Fibroblast of lung (primary cell): ENCODE measurements at regions not wholly inside any gene's neighbourhood (a gene's known extent, or its start where the extent isn't known, plus 50 kb on each side); places are given as distances from the start of the nearest gene placed in this dataset.

Experiments
- DNase-seq, 2 donors: peaks; one replicate each; pipeline versions ENCODE4 v3.0.0 to v3.0.0-alpha.2; 2010; ENCODE audit warnings: low read depth in 2 of 2
- H2AFZ ChIP-seq: 2 replicates; pipeline ENCODE4 v1.5.1; 2012; ENCODE audit warnings: low read length, control low read depth, inconsistent platforms
- H3K27ac ChIP-seq: 2 replicates; pipeline ENCODE4 v1.5.1; 2011; ENCODE audit warnings: low read length, control low read depth; ENCODE audit not compliant: insufficient read depth
- H3K27me3 ChIP-seq: 2 replicates; pipeline ENCODE4 v1.5.1; 2011; ENCODE audit warnings: mild to moderate bottlenecking, low read length; ENCODE audit not compliant: control insufficient read depth, insufficient read depth
- H3K36me3 ChIP-seq: 2 replicates; pipeline ENCODE4 v1.5.1; 2011; ENCODE audit warnings: low read length; ENCODE audit not compliant: control insufficient read depth, insufficient read depth
- H3K4me1 ChIP-seq: 2 replicates; pipeline ENCODE4 v1.5.1; 2011; ENCODE audit warnings: low read length; ENCODE audit not compliant: control insufficient read depth, insufficient read depth; ENCODE audit errors: extremely low read depth
- H3K4me2 ChIP-seq: 2 replicates; pipeline ENCODE4 v1.5.1; 2011; ENCODE audit warnings: low read length, control low read depth; ENCODE audit not compliant: insufficient read depth; ENCODE audit errors: extremely low read depth
- H3K4me3 ChIP-seq, 4 experiments: fragments of 200-600 bp in 1 of 4; sonication (generic) in 1 of 4; replicated peaks in 1 of 4; 2 replicates each; pipeline ENCODE4 v1.5.1; 2011 to 2016; ENCODE audit warnings: low read length in 4 of 4, low read depth in 3 of 4, mild to moderate bottlenecking in 3 of 4, control low read depth in 2 of 4, inconsistent platforms in 1 of 4, mixed read lengths in 1 of 4; ENCODE audit not compliant: insufficient read depth in 1 of 4; ENCODE audit errors: control extremely low read depth in 1 of 4
- H3K79me2 ChIP-seq: 2 replicates; pipeline ENCODE4 v1.5.1; 2012; ENCODE audit warnings: mild to moderate bottlenecking, low read length, inconsistent platforms; ENCODE audit not compliant: control insufficient read depth, insufficient read depth
- H3K9ac ChIP-seq: 2 replicates; pipeline ENCODE4 v1.5.1; 2011; ENCODE audit warnings: mild to moderate bottlenecking, low read length, control low read depth; ENCODE audit not compliant: insufficient read depth
- H3K9me3 ChIP-seq: 2 replicates; pipeline ENCODE4 v1.5.1; 2012; ENCODE audit warnings: low read depth, low read length; ENCODE audit not compliant: control insufficient read depth, insufficient read depth
- H4K20me1 ChIP-seq: 2 replicates; pipeline ENCODE4 v1.5.1; 2011; ENCODE audit warnings: low read length; ENCODE audit not compliant: control insufficient read depth, insufficient read depth; ENCODE audit errors: extremely low read depth
- EZH2 ChIP-seq: IDR thresholded peaks from 2 replicates; pipeline ENCODE4 v1.5.1; 2012; ENCODE audit warnings: low read length, control low read depth, mild to moderate bottlenecking; ENCODE audit errors: missing control alignments
- TF ChIP-seq, protein P1 (sequence below), 2 donors: IDR thresholded peaks in 1 of 2; conservative IDR thresholded peaks in 1 of 2; 1 replicate in 1 of 2; 2 replicates in 1 of 2; pipeline ENCODE4 v1.5.1; 2011 to 2012; ENCODE audit warnings: low read length in 2 of 2, control low read depth in 1 of 2, inconsistent platforms in 1 of 2, low read depth in 1 of 2, mild to moderate bottlenecking in 1 of 2

DNA sequence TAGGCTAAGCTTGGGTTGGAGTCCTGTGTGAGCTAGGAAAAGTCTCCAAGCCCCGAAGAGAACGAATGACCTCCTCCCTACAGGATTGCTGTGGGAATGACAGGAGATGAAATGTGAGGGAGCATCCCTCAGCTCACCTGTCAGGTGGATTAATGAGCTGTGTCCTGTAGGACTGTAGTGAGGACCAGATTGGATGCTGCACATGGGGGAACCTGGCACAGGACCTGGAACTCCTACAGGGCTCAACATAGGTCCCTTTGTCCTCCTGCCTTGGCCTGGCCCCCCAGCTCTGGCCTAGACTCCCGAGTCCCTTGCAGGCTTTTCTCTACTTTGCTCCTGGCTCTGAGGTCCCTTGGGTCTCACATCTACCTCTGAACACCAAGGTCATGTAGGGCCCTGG lies 155.7 kb downstream of the PTPRU start:
- Histone ChIP-seq H3K9ac (no peak overlapping the region), H3K4me3 (no peak overlapping the region), H3K79me2 (no peaks in the 10 kb centered on the region), H3K27ac (no peak overlapping the region), H3K9me3 (no peaks in the 10 kb centered on the region), H3K36me3 (no peaks in the 10 kb centered on the region), H3K4me1 (no peaks in the 10 kb centered on the region), H3K27me3 (no peaks in the 10 kb centered on the region), H3K4me2 (no peak overlapping the region), H4K20me1 (no peaks in the 10 kb centered on the region), H2AFZ (no peak overlapping the region)
- no peak for DNase-seq
- TF ChIP-seq, protein P1, sequence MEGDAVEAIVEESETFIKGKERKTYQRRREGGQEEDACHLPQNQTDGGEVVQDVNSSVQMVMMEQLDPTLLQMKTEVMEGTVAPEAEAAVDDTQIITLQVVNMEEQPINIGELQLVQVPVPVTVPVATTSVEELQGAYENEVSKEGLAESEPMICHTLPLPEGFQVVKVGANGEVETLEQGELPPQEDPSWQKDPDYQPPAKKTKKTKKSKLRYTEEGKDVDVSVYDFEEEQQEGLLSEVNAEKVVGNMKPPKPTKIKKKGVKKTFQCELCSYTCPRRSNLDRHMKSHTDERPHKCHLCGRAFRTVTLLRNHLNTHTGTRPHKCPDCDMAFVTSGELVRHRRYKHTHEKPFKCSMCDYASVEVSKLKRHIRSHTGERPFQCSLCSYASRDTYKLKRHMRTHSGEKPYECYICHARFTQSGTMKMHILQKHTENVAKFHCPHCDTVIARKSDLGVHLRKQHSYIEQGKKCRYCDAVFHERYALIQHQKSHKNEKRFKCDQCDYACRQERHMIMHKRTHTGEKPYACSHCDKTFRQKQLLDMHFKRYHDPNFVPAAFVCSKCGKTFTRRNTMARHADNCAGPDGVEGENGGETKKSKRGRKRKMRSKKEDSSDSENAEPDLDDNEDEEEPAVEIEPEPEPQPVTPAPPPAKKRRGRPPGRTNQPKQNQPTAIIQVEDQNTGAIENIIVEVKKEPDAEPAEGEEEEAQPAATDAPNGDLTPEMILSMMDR (conservative IDR thresholded peaks at IDR 0.05 in 1 of 2, IDR thresholded peaks at IDR 0.05 in 1 of 2; ENCODE audit: low read depth in 1 of 2, low read length in 2 of 2): no peak
- no peak for TF ChIP-seq EZH2

DNA sequence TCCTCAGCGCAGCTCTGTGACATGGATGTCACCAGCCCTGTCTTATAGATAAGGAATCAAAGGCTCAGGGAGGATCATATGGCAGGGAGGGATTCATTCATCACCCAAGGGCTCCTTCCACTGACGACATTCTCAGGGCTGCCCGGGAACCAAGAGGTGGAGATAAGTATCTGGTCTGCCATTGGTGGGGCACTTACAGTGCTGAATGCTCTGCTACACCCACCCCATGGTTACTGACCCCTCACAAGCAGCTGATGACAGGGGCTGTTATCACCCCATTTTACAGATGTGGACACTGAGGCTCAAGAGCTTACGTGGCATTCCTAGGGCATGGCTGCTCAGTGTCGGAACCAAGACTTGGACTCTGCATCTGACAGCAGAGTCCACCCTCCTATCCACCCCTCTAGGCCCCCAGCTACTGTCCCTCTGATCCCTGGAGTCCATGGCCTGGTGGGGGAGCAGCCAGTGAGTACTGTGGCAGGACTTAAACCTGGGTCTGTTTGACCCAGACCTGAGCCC lies 155.1 kb downstream of the PTPRU start:
- no peak for TF ChIP-seq EZH2
- TF ChIP-seq, protein P1 (conservative IDR thresholded peaks at IDR 0.05 in 1 of 2, IDR thresholded peaks at IDR 0.05 in 1 of 2; ENCODE audit: low read depth in 1 of 2, low read length in 2 of 2): no peak

DNA sequence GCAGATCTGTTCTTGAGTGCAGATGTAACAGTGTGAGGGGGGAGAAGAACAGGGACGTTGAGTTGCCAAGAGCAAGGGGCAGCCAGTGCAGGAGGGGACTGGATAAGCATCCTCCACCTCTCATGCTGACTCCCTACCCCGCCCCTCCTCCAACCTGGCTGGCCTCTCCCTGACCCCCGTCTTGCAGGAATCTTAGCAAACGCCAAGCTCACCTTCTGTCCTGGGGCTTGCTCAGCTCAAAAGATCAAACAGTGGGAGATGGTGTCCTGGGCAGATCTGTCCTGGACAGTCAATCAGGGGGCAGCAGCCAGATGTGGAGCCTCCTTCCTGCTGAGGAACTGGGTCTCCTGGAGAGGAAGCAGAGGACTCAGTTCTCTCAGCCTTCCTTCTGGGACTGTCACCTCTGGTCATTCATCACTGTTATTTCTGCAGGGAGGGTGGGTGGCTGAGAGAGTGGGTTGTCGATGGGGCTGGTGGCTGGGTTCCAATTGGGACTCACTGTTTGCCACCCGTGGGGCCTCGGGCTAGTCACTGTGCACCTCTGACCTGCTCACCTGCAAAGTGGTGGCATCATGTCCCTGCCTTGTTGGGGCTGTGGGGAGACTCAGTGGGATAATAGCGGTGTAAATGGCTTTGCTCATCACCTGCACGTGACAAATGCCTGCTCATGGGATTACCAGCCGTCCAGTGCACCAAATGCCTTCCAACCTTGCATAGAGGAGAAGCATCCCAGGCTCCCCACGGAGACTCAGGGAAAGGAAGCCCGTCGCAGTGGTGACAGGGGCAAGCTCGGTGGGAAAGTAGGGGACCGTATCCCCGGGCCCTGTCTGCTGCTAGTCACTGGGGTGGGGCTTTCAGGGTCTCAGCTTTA lies 154.4 kb downstream of the PTPRU start:
- H3K4me1 ChIP-seq: no peaks in the 10 kb centered on the region
- no peak overlapping the region for H3K27ac ChIP-seq
- H3K79me2 ChIP-seq: no peaks in the 10 kb centered on the region
- H3K9me3 ChIP-seq: no peaks in the 10 kb centered on the region
- no peak for TF ChIP-seq EZH2
- TF ChIP-seq, protein P1 (conservative IDR thresholded peaks at IDR 0.05 in 1 of 2, IDR thresholded peaks at IDR 0.05 in 1 of 2; ENCODE audit: low read depth in 1 of 2, low read length in 2 of 2): no peak
- no peak overlapping the region for H3K9ac ChIP-seq
- no peaks in the 10 kb centered on the region for H4K20me1 ChIP-seq
- no peak overlapping the region for H3K4me2 ChIP-seq
- no peaks in the 10 kb centered on the region for H3K36me3 ChIP-seq
- H3K27me3 ChIP-seq: no peaks in the 10 kb centered on the region
- H3K4me3 ChIP-seq: no peak overlapping the region
- no peak for DNase-seq
- no peak overlapping the region for H2AFZ ChIP-seq

More for the DNA sequence above, 155.1 kb downstream of the PTPRU start:
- no peak overlapping the region for H2AFZ ChIP-seq
- H3K4me1 ChIP-seq: no peaks in the 10 kb centered on the region
- H3K4me2 ChIP-seq: no peak overlapping the region
- no peaks in the 10 kb centered on the region for H3K27me3 ChIP-seq
- no peaks in the 10 kb centered on the region for H3K9me3 ChIP-seq
- H3K4me3 ChIP-seq: no peak overlapping the region
- no peaks in the 10 kb centered on the region for H4K20me1 ChIP-seq
- no peak overlapping the region for H3K9ac ChIP-seq
- no peak for DNase-seq
- H3K27ac ChIP-seq: no peak overlapping the region
- no peaks in the 10 kb centered on the region for H3K79me2 ChIP-seq
- no peaks in the 10 kb centered on the region for H3K36me3 ChIP-seq
